Breast epithelium (tissue), 3 donors: ENCODE measurements at regions not wholly inside any gene's neighbourhood (a gene's known extent, or its start where the extent isn't known, plus 50 kb on each side); places are given as distances from the start of the nearest gene placed in this dataset.

Source experiments
- CTCF ChIP-seq, 3 donors: fragments of 450-650 bp; IDR thresholded peaks; one replicate each; pipeline ENCODE4 v1.5.1; 2016 to 2017; ENCODE audit warnings: antibody characterized with exemption in 3 of 3, mild to moderate bottlenecking in 3 of 3, moderate library complexity in 3 of 3
- POLR2A ChIP-seq: fragments of 450-650 bp; IDR thresholded peaks from one replicate; pipeline ENCODE4 v1.6.1; 2016; ENCODE audit warnings: antibody characterized with exemption, mild to moderate bottlenecking, moderate library complexity
- POLR2AphosphoS5 ChIP-seq, 3 donors: sonication (generic); formaldehyde crosslinking; IDR thresholded peaks; one replicate each; pipeline ENCODE4 v1.6.1; 2017; ENCODE audit warnings: antibody characterized with exemption in 3 of 3

GRCh38 chr11:80280737-80281136 lies 839.9 kb upstream of the TENM4 start:
- no peak for TF ChIP-seq CTCF (IDR thresholded peaks at IDR 0.05)
- no peak for TF ChIP-seq POLR2AphosphoS5 (IDR thresholded peaks at IDR 0.05)
- no peak for TF ChIP-seq POLR2A
